Spinal cord (tissue), 10 donors: ENCODE measurements at regions not wholly inside any gene's neighbourhood (a gene's known extent, or its start where the extent isn't known, plus 50 kb on each side); places are given as distances from the start of the nearest gene placed in this dataset. TPM values are rescaled to one million over a fixed set of nuclear protein-coding genes. Genes with fewer than 3 reads are reported as not detected.
"Not testable (repeated sequence)": the region's sequence is repeated elsewhere in the genome, so short reads cannot be mapped to it uniquely, and the experiment has no call there.

Source experiments
- DNase-seq, 6 donors: peaks; one replicate each; pipeline versions ENCODE4 v3.0.0 to v3.0.0-alpha.2; 2013 to 2015; ENCODE audit warnings: low spot score in 6 of 6, low read depth in 4 of 6
- H3K27ac ChIP-seq: one replicate; pipeline ENCODE4 v1.5.1; 2013; ENCODE audit warnings: low read depth, low read length, control low read depth
- H3K27me3 ChIP-seq: one replicate; pipeline ENCODE4 v1.6.1; 2013; ENCODE audit warnings: low read length; ENCODE audit not compliant: control insufficient read depth, insufficient read depth
- H3K36me3 ChIP-seq: one replicate; pipeline ENCODE4 v1.6.1; 2013; ENCODE audit warnings: low read length; ENCODE audit not compliant: control insufficient read depth, insufficient read depth
- H3K4me1 ChIP-seq: one replicate; pipeline ENCODE4 v1.6.1; 2013; ENCODE audit warnings: low read length; ENCODE audit not compliant: control insufficient read depth, insufficient read depth
- H3K4me3 ChIP-seq: one replicate; pipeline ENCODE4 v1.5.1; 2013; ENCODE audit warnings: low read depth, low read length, control low read depth
- H3K9me3 ChIP-seq: one replicate; pipeline ENCODE4 v1.6.1; 2013; ENCODE audit warnings: low read length; ENCODE audit not compliant: control insufficient read depth, insufficient read depth
- WGBS: methylation state at CpG from one replicate; pipeline ENCODE4 v1.1.5; 2013; ENCODE audit warnings: missing lambda C conversion rate; ENCODE audit not compliant: insufficient coverage; 5-methylcytosine and 5-hydroxymethylcytosine counted together
- small RNA-seq: library from RNA; depleted of rRNA; stranded (forward); fragments of <200 nt; gene quantifications from one replicate; pipeline ENCODE3, GENCODE V24; 2014; ENCODE audit warnings: low replicate concordance
- donor health status: healthy.

DNA sequence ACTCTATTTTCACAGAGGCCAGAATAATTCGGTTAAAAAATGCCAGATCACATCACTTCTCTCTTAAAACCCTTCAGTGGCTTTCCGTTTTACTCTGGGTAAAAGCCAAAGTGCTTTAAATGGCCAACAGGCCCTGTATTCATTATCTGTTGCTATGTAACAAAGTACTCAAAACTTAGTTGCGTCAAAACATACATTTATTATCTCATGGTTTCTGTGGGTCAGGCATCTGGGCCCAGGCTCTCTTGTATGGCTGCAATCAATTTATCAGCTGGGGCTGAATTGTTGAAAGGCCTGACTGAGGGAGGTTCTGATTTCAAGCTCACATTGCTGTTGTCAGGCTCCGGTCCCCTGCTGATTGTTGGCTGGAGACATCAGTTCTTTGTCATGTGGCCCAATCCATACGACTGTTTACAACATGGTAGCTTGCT, 72.7 kb upstream of the H2AZ1 start:
- Histone ChIP-seq H3K4me1 (no peaks in the 10 kb centered on the region), H3K27ac (peak overlapping the region; percentile 1), H3K36me3 (no peaks in the 10 kb centered on the region), H3K9me3 (no peaks in the 10 kb centered on the region), H3K27me3 (no peaks in the 10 kb centered on the region), H3K4me3 (no peak overlapping the region)
- WGBS = 7% methylated on average over 3 of the region's 5 CpGs
- DNase-seq = peak in 2 of 6 donors; percentile 58 to 78

DNA sequence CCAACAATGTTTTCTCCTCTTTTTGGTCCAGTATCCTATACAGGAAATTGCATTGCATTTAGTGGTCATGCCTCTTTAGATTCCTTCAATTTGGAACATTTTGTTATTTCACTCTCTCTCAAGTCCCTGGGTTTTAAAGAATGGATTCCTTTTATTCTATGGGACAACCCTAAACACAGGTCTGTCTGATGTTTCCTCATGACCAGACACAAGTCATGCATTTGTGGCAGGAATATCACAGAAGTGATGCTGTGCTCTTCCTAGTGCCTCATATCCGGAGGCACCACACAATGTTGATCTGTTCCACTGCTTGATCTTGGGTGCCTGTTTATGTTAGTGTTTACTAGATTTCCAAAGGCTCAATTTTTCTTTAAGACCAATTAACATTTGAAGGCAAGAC, 69.7 kb upstream of the H2AZ1 start:
- Histone ChIP-seq H3K9me3 (no peaks in the 10 kb centered on the region), H3K27ac (no peak overlapping the region), H3K36me3 (no peaks in the 10 kb centered on the region), H3K4me3 (no peak overlapping the region), H3K4me1 (no peaks in the 10 kb centered on the region), H3K27me3 (no peaks in the 10 kb centered on the region)
- no CpG with 5 or more reads among the region's 1 CpG for WGBS
- DNase-seq = no peak

DNA sequence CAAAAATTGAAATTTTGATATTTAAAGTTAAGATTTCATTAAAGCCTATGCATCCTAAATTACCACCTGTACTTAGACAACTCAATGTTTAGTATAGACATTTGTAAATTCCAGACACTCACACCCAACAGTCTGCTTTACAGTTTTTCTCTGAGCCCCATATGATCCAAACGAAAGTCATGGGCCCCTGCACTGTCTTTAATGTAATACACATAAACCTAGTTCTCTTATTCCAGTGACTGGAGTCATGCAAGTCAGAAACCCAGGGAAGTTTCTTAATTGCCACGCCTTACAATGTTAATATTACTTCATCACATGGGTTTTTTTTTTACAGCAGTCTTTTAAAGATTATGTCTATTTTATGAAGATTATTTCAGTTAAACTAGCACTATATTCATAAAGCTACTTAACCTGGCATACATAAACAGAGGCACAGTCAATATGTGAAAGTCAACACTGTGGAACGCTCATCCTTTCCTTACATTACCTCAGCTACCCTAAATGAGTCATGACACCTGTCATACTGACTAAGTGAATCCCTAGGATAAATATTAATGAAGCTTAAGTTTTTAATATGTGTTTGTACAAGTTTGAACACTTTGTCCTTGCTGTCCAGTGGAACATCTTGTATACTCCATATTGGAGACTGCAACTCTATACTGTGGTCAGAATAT, 67.7 kb upstream of the H2AZ1 start:
- no peak overlapping the region for H3K27ac ChIP-seq
- H3K27me3 ChIP-seq = no peaks in the 10 kb centered on the region
- H3K36me3 ChIP-seq = no peaks in the 10 kb centered on the region
- H3K4me1 ChIP-seq = no peaks in the 10 kb centered on the region
- H3K4me3 ChIP-seq = no peak overlapping the region
- no peak for DNase-seq
- H3K9me3 ChIP-seq = no peaks in the 10 kb centered on the region
- WGBS = 56% methylated on average over 1 of the region's 3 CpGs

DNA sequence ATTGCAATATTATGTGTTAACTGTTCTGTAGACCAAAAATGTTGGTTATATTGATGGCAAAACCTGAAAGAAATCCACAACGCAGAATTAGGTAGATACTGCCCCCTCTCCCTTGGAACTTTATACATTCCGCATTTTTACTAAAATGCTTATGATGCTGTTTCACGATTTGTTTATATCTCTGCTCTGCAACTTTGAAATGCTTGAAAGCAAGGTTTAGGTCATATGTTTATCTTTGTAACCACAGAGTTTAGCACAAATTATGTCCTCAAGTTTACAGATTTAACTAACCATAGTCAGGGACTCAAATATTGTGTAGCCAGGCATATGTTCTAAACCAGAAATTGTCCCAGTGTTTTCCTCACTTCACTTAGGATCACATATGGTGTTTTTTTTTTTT, 66.1 kb upstream of the H2AZ1 start:
- no peak for DNase-seq
- no CpG with 5 or more reads among the region's 3 CpGs for WGBS
- Histone ChIP-seq H3K27ac (no peak overlapping the region), H3K4me1 (no peaks in the 10 kb centered on the region), H3K9me3 (no peaks in the 10 kb centered on the region), H3K4me3 (no peak overlapping the region), H3K36me3 (no peaks in the 10 kb centered on the region), H3K27me3 (no peaks in the 10 kb centered on the region)

DNA sequence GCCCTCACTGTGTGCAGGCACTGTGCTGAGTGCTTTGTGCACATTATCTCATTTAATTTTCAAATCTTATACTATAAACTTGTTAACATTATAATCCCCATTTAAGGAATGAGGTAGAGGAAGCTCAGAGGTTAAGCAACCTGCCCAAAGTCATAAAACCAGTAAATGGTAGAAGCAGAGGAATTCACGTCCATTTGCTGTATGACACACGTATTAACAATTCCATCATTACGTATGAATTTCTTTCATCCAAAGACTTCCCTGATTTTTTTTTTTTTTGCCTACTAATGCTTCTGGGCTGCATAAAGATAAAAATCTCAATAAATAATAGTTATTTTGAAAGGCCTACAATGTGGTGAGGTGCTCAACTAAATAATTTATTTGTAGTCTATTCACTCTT, 64.5 kb upstream of the H2AZ1 start:
- no peak for DNase-seq
- Histone ChIP-seq H3K9me3 (no peaks in the 10 kb centered on the region), H3K4me3 (no peak overlapping the region), H3K27me3 (no peaks in the 10 kb centered on the region), H3K4me1 (no peaks in the 10 kb centered on the region), H3K27ac (no peak overlapping the region), H3K36me3 (no peaks in the 10 kb centered on the region)
- WGBS = no CpG with 5 or more reads among the region's 3 CpGs

DNA sequence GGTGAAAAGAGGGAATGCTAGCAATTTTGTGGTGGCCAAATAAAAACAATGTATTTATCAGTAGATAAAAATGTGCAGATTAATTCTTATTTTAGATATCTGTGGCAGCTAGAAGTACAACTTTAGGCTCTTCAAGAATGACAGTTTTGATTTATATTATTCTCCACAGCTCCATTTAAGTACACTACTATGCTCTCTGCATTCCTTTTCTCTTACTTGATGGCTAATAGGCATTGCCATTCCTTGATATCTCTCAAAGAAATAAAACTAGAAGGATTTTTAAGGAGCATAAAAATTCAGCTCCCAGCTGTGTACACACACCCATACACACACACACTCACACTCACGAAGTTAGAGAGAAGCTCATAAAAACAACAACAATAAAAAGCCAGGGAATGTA, 59.4 kb upstream of the H2AZ1 start:
- Histone ChIP-seq H3K27ac (no peak overlapping the region), H3K27me3 (no peaks in the 10 kb centered on the region), H3K4me1 (no peaks in the 10 kb centered on the region), H3K4me3 (no peak overlapping the region), H3K36me3 (no peaks in the 10 kb centered on the region), H3K9me3 (no peaks in the 10 kb centered on the region)
- whole genome bisulfite sequencing = no CpG with 5 or more reads among the region's 1 CpG
- DNase-seq = no peak

DNA sequence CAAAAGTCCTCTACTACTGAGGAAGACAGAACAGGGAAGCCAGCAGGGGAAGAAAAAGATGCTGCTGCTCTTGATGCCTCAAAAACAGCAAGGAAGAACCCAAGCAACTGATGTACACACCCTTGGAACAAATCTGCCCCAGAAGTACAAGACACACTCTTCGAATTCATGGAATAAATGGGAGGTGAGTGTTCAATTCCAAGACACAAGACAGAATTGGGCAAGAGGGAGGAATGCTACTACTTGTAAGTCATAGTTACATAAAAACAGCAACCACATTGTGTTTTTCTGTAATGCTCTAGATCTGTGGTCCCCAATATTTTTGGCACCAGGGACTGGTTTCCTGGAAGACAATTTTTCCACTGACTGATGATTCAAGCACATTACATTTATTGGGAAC, 58.0 kb upstream of the H2AZ1 start:
- no peak for DNase-seq
- Histone ChIP-seq H3K9me3 (no peaks in the 10 kb centered on the region), H3K36me3 (no peaks in the 10 kb centered on the region), H3K4me3 (no peak overlapping the region), H3K4me1 (no peaks in the 10 kb centered on the region), H3K27me3 (no peaks in the 10 kb centered on the region), H3K27ac (no peak overlapping the region)
- WGBS = no CpG with 5 or more reads among the region's 1 CpG

DNA sequence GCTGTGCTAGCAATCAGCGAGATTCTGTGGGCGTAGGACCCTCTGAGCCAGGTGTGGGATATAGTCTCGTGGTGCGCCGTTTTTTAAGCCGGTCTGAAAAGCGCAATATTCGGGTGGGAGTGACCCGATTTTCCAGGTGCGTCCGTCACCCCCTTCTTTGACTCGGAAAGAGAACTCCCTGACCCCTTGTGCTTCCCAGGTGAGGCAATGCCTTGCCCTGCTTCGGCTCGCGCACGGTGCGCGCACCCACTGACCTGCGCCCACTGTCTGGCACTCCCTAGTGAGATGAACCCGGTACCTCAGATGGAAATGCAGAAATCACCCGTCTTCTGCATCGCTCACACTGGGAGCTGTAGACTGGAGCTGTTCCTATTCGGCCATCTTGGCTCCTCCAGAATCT, 56.1 kb upstream of the H2AZ1 start:
- not testable (repeated sequence) for DNase-seq, H3K9me3 ChIP-seq, H3K36me3 ChIP-seq, H3K27me3 ChIP-seq, H3K4me3 ChIP-seq, H3K27ac ChIP-seq, H3K4me1 ChIP-seq
- no CpG with 5 or more reads among the region's 23 CpGs for WGBS

Small RNA genes lying in the stretch of these regions (small RNA-seq; reads per million reads assigned to genes)
- not detected for gene DYNLL1P6
